ENCODE measurements at regions not wholly inside any gene's neighbourhood (a gene's known extent, or its start where the extent isn't known, plus 50 kb on each side); places are given as distances from the start of the nearest gene placed in this dataset.
"Not testable (repeated sequence)": the region's sequence is repeated elsewhere in the genome, so short reads cannot be mapped to it uniquely, and the experiment has no call there.

DNA sequence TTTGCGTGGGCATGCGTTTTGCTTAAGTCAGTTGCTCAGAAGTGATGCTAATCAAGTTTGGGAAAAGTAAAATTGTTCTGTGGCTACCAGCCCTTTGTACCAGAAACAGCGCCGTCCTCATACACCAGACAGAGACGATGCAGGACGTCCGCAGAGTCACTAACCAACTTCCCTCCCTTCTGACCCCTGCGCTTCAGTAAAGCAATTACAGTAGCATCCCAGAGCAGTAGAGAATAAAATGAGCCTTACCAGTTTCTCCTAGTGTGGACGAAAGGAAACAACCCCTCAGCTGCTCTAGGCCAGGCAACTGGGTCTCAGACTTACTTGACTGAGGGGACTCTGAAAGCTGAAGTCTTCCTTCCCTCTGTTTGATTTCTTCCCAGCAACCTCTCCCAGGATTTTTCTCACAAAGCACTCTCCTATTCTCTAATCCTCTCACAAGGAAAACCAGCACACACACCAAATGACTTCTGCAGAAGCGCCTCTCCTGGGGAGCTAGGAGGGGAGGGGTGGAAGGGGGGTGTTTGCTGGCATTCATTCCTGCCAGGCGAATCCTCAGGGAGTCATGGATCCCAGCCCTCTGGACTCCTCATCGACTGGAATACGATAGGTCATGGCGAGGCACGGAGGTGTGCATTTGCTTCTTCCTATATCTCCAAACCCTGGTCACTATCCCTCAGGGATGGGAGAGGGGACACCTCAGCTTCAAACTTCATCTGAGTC is 56.0 kb upstream of the MID1 start:
- Histone ChIP-seq H3K4me3 (ENCODE audit: insufficient read depth, low read length) (no peak overlapping the region), H3K4me2 (ENCODE audit: insufficient read depth, low read length) (no peak overlapping the region), H3K27ac (ENCODE audit: low read depth, low read length) (no peak overlapping the region), H3K9me3 (ENCODE audit: low read depth, low read length) (no peaks in the 10 kb centered on the region), H3K4me1 (ENCODE audit: insufficient read depth, low read length) (no peaks in the 10 kb centered on the region), H3K27me3 (ENCODE audit: insufficient read depth, low read length) (no peaks in the 10 kb centered on the region), H3K79me2 (ENCODE audit: insufficient read depth, low read length) (no peaks in the 10 kb centered on the region), H4K20me1 (ENCODE audit: insufficient read depth, low read length) (no peaks in the 10 kb centered on the region), H3K36me3 (ENCODE audit: insufficient read depth, low read length) (no peaks in the 10 kb centered on the region), H2AFZ (ENCODE audit: low read length) (no peak overlapping the region)
- DNase-seq (ENCODE audit: insufficient read length, low spot score, missing footprints): no peak
- TF ChIP-seq, protein P1, sequence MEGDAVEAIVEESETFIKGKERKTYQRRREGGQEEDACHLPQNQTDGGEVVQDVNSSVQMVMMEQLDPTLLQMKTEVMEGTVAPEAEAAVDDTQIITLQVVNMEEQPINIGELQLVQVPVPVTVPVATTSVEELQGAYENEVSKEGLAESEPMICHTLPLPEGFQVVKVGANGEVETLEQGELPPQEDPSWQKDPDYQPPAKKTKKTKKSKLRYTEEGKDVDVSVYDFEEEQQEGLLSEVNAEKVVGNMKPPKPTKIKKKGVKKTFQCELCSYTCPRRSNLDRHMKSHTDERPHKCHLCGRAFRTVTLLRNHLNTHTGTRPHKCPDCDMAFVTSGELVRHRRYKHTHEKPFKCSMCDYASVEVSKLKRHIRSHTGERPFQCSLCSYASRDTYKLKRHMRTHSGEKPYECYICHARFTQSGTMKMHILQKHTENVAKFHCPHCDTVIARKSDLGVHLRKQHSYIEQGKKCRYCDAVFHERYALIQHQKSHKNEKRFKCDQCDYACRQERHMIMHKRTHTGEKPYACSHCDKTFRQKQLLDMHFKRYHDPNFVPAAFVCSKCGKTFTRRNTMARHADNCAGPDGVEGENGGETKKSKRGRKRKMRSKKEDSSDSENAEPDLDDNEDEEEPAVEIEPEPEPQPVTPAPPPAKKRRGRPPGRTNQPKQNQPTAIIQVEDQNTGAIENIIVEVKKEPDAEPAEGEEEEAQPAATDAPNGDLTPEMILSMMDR (IDR thresholded peaks at IDR 0.05; ENCODE audit: extremely low read depth, low read depth, low read length): no peak

DNA sequence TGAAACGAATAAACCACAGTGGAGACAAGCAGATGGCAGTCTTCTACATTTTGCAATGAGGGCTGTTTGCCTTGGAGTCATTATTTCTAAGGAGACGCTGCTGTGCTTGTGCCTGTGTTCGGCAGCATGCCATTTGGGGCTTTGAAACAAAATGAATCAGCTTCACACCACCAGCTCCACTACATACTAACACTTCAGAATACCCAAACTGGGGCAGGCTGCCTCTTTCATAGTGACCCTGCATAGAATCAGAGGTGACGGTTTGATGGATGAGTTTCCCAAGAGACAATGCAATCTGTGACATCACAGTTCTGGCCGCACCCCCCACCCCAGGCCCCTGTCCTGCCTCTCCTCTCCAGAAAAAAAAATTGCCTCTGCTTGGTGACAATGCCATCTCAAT is 57.1 kb upstream of the MID1 start:
- H3K79me2 ChIP-seq (ENCODE audit: insufficient read depth, low read length): no peaks in the 10 kb centered on the region
- no peaks in the 10 kb centered on the region for H3K36me3 ChIP-seq (ENCODE audit: insufficient read depth, low read length)
- no peak overlapping the region for H3K4me2 ChIP-seq (ENCODE audit: insufficient read depth, low read length)
- no peak for DNase-seq (ENCODE audit: insufficient read length, low spot score, missing footprints)
- no peak overlapping the region for H3K27ac ChIP-seq (ENCODE audit: low read depth, low read length)
- no peaks in the 10 kb centered on the region for H3K4me1 ChIP-seq (ENCODE audit: insufficient read depth, low read length)
- no peak overlapping the region for H2AFZ ChIP-seq (ENCODE audit: low read length)
- no peak overlapping the region for H3K4me3 ChIP-seq (ENCODE audit: insufficient read depth, low read length)
- TF ChIP-seq, protein P1 (IDR thresholded peaks at IDR 0.05; ENCODE audit: extremely low read depth, low read depth, low read length): no peak
- H4K20me1 ChIP-seq (ENCODE audit: insufficient read depth, low read length): no peaks in the 10 kb centered on the region
- no peaks in the 10 kb centered on the region for H3K27me3 ChIP-seq (ENCODE audit: insufficient read depth, low read length)
- no peaks in the 10 kb centered on the region for H3K9me3 ChIP-seq (ENCODE audit: low read depth, low read length)

DNA sequence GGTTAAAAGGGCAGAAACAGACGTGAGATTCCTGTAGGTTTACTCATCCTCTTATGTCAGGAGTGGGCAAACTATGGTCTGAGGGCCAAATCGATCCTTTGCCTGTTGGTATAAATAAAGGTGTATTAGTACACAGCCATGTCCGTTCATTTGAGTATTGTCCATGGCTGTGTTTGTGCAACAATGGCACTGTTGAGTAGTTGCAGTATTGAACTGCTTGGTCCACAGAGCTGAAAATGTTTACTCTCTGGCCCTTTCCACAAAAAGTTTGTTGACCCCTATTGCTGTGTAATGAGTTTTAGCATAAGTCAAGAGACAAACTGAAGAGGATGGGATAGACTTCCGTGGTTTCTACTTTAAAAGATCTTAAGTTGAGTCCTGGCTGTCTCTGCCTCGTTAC is 59.0 kb upstream of the MID1 start:
- DNase-seq (ENCODE audit: insufficient read length, low spot score, missing footprints): no peak
- Histone ChIP-seq H3K4me1 (ENCODE audit: insufficient read depth, low read length) (no peaks in the 10 kb centered on the region), H3K4me2 (ENCODE audit: insufficient read depth, low read length) (no peak overlapping the region), H3K27ac (ENCODE audit: low read depth, low read length) (no peak overlapping the region), H2AFZ (ENCODE audit: low read length) (no peak overlapping the region), H4K20me1 (ENCODE audit: insufficient read depth, low read length) (no peaks in the 10 kb centered on the region), H3K4me3 (ENCODE audit: insufficient read depth, low read length) (no peak overlapping the region), H3K36me3 (ENCODE audit: insufficient read depth, low read length) (no peaks in the 10 kb centered on the region), H3K27me3 (ENCODE audit: insufficient read depth, low read length) (no peaks in the 10 kb centered on the region), H3K79me2 (ENCODE audit: insufficient read depth, low read length) (no peaks in the 10 kb centered on the region), H3K9me3 (ENCODE audit: low read depth, low read length) (no peaks in the 10 kb centered on the region)
- TF ChIP-seq, protein P1 (IDR thresholded peaks at IDR 0.05; ENCODE audit: extremely low read depth, low read depth, low read length): no peak

DNA sequence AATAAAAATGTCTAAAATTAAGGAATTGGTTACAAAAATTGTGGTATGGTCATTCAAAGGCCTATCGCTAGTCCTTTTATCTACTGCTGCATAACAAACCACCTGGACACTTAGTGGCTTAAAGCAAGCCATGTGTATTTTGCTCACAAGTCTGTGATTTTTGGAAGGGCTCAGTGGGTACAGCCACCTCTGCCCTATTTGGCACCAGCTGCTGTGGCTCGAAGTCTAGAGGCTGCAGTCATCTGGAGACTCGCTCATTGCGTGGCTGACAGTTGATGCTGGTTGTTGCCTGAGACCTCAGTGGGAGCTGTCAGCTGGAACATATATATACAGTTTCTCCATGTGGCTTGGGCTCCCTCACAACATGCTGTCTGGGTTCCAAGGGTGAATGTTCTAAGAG is 60.8 kb upstream of the MID1 start:
- Histone ChIP-seq H3K4me1 (ENCODE audit: insufficient read depth, low read length) (no peaks in the 10 kb centered on the region), H3K79me2 (ENCODE audit: insufficient read depth, low read length) (no peaks in the 10 kb centered on the region), H3K27me3 (ENCODE audit: insufficient read depth, low read length) (no peaks in the 10 kb centered on the region), H3K27ac (ENCODE audit: low read depth, low read length) (no peak overlapping the region), H3K4me3 (ENCODE audit: insufficient read depth, low read length) (no peak overlapping the region), H3K9me3 (ENCODE audit: low read depth, low read length) (no peaks in the 10 kb centered on the region), H3K36me3 (ENCODE audit: insufficient read depth, low read length) (no peaks in the 10 kb centered on the region), H3K4me2 (ENCODE audit: insufficient read depth, low read length) (no peak overlapping the region), H2AFZ (ENCODE audit: low read length) (no peak overlapping the region), H4K20me1 (ENCODE audit: insufficient read depth, low read length) (no peaks in the 10 kb centered on the region)
- DNase-seq (ENCODE audit: insufficient read length, low spot score, missing footprints): no peak
- TF ChIP-seq, protein P1 (IDR thresholded peaks at IDR 0.05; ENCODE audit: extremely low read depth, low read depth, low read length): no peak

DNA sequence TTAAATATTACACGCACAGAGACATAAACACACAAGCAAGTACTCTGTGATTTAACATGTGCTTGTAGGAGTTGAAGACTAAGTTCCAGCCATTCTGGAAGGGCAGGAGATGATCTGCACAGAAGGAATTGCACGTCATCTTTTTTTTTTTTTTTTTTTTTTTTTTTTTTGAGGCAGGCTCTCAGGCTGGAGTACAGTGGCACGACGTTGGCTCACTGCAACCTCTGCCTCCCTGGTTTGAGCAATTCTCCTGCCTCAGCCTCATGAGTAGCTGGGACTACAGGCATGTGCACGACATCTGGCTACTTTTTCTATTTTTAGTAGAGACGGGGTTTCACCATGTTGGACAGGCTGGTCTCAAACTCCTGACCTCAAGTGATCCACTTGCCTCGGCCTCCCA is 63.2 kb upstream of the MID1 start:
- not testable (repeated sequence) for H3K9me3 ChIP-seq (ENCODE audit: low read depth, low read length); H3K4me3 ChIP-seq (ENCODE audit: insufficient read depth, low read length); H3K27ac ChIP-seq (ENCODE audit: low read depth, low read length); H3K79me2 ChIP-seq (ENCODE audit: insufficient read depth, low read length); H3K27me3 ChIP-seq (ENCODE audit: insufficient read depth, low read length); H4K20me1 ChIP-seq (ENCODE audit: insufficient read depth, low read length); H2AFZ ChIP-seq (ENCODE audit: low read length); H3K4me1 ChIP-seq (ENCODE audit: insufficient read depth, low read length); H3K4me2 ChIP-seq (ENCODE audit: insufficient read depth, low read length); H3K36me3 ChIP-seq (ENCODE audit: insufficient read depth, low read length)
- peak; percentile 11 for DNase-seq (ENCODE audit: insufficient read length, low spot score, missing footprints)
